Skeletal muscle tissue (tissue), 3 donors: ENCODE measurements at regions not wholly inside any gene's neighbourhood (a gene's known extent, or its start where the extent isn't known, plus 50 kb on each side); places are given as distances from the start of the nearest gene placed in this dataset.

Source experiments
- H3K27ac ChIP-seq: one replicate; pipeline ENCODE4 v1.7.0; 2013; ENCODE audit warnings: mild to moderate bottlenecking, low read depth, low read length, inconsistent platforms
- H3K27me3 ChIP-seq, 3 donors: one replicate each; pipeline ENCODE4 v1.7.0; 2013; ENCODE audit warnings: low read length in 3 of 3; ENCODE audit not compliant: control insufficient read depth in 3 of 3, insufficient read depth in 3 of 3
- H3K36me3 ChIP-seq, 3 donors: one replicate each; pipeline ENCODE4 v1.7.0; 2013; ENCODE audit warnings: low read length in 3 of 3; ENCODE audit not compliant: control insufficient read depth in 3 of 3, insufficient read depth in 3 of 3
- H3K4me1 ChIP-seq, 3 donors: one replicate each; pipeline ENCODE4 v1.7.0; 2013; ENCODE audit warnings: low read length in 3 of 3, mild to moderate bottlenecking in 3 of 3; ENCODE audit not compliant: control insufficient read depth in 3 of 3, insufficient read depth in 3 of 3
- H3K4me3 ChIP-seq, 3 donors: one replicate each; pipeline ENCODE4 v1.7.0; 2013; ENCODE audit warnings: low read length in 3 of 3
- H3K9ac ChIP-seq, 3 donors: one replicate each; pipeline ENCODE4 v1.7.0; 2013; ENCODE audit warnings: low read length in 3 of 3, mild to moderate bottlenecking in 3 of 3, moderate library complexity in 2 of 3, low read depth in 1 of 3
- H3K9me3 ChIP-seq, 3 donors: one replicate each; pipeline ENCODE4 v1.7.0; 2013; ENCODE audit warnings: low read length in 3 of 3; ENCODE audit not compliant: control insufficient read depth in 3 of 3
- donor health status: Osteomylitis.

GRCh38 chr12:90407841-90408240, 547.1 kb downstream of the CCER1 start:
- Histone ChIP-seq H3K4me1 (no peaks in the 10 kb centered on the region), H3K4me3 (no peak overlapping the region), H3K27ac (no peak overlapping the region), H3K9me3 (no peaks in the 10 kb centered on the region), H3K36me3 (no peaks in the 10 kb centered on the region), H3K9ac (no peak overlapping the region), H3K27me3 (no peaks in the 10 kb centered on the region)

GRCh38 chr12:90404071-90404470, 550.9 kb downstream of the CCER1 start:
- Histone ChIP-seq H3K9me3 (no peaks in the 10 kb centered on the region), H3K36me3 (no peaks in the 10 kb centered on the region), H3K27me3 (no peaks in the 10 kb centered on the region), H3K4me1 (no peaks in the 10 kb centered on the region), H3K9ac (no peak overlapping the region), H3K27ac (no peak overlapping the region), H3K4me3 (no peak overlapping the region)

DNA sequence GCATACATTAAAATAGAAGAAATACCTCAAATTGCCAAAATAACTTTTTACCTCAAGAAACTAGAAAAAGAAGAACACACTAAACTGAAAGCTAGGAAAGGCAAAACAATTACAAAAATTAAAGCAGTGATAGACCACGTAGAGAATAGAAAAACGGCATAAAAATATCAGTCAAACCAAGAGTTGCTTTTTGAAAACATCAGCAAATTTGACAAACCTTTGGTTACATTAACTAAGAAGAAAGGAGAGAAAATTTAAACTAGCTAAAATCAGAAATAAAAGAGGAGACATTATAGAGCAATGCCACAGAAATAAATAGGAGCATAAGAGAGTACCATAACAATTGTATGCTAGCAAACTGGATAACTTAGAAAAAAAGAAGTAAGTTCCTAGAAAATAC, 553.8 kb downstream of the CCER1 start:
- no peak overlapping the region for H3K9ac ChIP-seq
- H3K4me1 ChIP-seq, result no peaks in the 10 kb centered on the region
- H3K27ac ChIP-seq, result no peak overlapping the region
- no peaks in the 10 kb centered on the region for H3K27me3 ChIP-seq
- H3K9me3 ChIP-seq, result peaks cover 0 to under 1% (median 0%) of the 10 kb centered on the region in 3 donors
- H3K4me3 ChIP-seq, result no peak overlapping the region
- no peaks in the 10 kb centered on the region for H3K36me3 ChIP-seq

DNA sequence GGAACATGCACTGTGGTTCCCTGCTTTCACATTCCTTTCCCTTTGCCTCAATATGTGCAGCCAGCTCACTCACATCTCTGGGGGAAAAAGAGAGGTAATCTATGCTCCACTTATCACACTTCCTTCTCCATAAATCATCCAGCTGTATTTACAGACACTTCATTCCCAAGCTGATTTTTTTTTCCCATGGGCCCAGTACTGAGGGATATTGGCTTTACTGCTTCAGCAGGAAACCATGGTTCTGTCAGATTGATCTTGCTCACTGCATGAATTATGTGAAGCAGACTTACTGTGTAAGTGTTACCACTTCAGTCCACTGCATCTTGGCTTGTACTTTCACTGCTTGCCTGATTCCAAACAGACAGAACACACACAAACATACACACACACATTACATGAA, 555.6 kb downstream of the CCER1 start:
- H3K27me3 ChIP-seq, result no peaks in the 10 kb centered on the region
- no peak overlapping the region for H3K27ac ChIP-seq
- H3K9ac ChIP-seq, result no peak overlapping the region
- H3K4me1 ChIP-seq, result no peaks in the 10 kb centered on the region
- peaks cover 0 to 3% (median 0%) of the 10 kb centered on the region in 3 donors for H3K9me3 ChIP-seq
- no peaks in the 10 kb centered on the region for H3K36me3 ChIP-seq
- no peak overlapping the region for H3K4me3 ChIP-seq

GRCh38 chr12:90398285-90398836, 556.6 kb downstream of the CCER1 start:
- H3K27ac ChIP-seq, result no peak overlapping the region
- H3K36me3 ChIP-seq, result no peaks in the 10 kb centered on the region
- H3K9me3 ChIP-seq, result peaks cover 0 to 3% (median 0%) of the 10 kb centered on the region in 3 donors
- no peak overlapping the region for H3K9ac ChIP-seq
- H3K4me1 ChIP-seq, result no peaks in the 10 kb centered on the region
- H3K4me3 ChIP-seq, result no peak overlapping the region
- no peaks in the 10 kb centered on the region for H3K27me3 ChIP-seq

DNA sequence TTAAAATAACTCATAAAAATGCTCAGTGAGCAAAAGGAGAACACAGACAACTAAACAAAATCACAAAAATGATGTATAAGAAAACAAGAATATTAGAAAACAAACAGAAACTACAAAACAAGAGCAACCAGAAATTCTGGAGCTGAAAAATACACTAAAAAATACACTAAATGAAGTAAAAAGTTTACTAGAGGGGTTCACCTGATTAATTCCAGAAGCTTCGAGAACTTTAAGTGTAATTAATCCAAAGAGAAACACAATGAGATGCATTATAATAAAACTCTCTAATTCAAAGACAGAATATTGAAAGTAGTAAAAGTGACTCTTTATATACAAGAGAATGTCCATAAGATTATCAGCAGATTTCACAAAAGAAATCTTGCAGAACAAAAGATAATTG, 558.4 kb downstream of the CCER1 start:
- Histone ChIP-seq H3K4me1 (no peaks in the 10 kb centered on the region), H3K36me3 (no peaks in the 10 kb centered on the region), H3K9me3 (peaks cover 0 to 3% (median 0%) of the 10 kb centered on the region in 3 donors), H3K9ac (no peak overlapping the region), H3K4me3 (no peak overlapping the region), H3K27ac (no peak overlapping the region), H3K27me3 (no peaks in the 10 kb centered on the region)

- Histone ChIP-seq H3K36me3 (no peaks in the 10 kb centered on the region), H3K27ac (no peak overlapping the region), H3K4me1 (no peaks in the 10 kb centered on the region), H3K9me3 (peaks cover 0 to 3% (median 0%) of the 10 kb centered on the region in 3 donors), H3K4me3 (no peak overlapping the region), H3K9ac (no peak overlapping the region), H3K27me3 (no peaks in the 10 kb centered on the region)
Observed at GRCh38 chr12:90393652-90394051, 561.3 kb downstream of the CCER1 start.

- Histone ChIP-seq H3K9ac (no peak overlapping the region), H3K9me3 (peaks cover 0 to 3% (median 0%) of the 10 kb centered on the region in 3 donors), H3K4me1 (no peaks in the 10 kb centered on the region), H3K27me3 (no peaks in the 10 kb centered on the region), H3K4me3 (no peak overlapping the region), H3K27ac (no peak overlapping the region), H3K36me3 (no peaks in the 10 kb centered on the region)
Observed at GRCh38 chr12:90393089-90393488, 561.9 kb downstream of the CCER1 start.

DNA sequence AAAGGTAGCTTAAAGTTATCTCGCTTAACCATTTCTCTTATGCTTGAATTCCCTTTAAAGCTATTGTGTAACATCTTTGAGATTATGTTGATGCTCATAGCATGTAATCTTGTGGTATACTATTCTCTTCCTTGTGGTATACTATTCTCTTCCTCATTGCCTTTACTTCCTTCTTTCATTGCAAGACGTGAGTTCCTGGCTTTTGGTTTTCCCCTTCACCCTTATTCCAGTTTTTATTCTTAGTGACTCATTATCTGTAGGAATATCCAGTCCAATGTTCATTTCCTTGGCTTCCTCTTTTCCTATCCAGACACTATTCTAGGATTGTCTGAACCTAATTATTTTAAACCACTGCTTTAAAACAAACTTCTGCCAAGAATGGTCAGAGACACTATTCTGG, 564.0 kb downstream of the CCER1 start:
- H3K9me3 ChIP-seq, result peaks cover 0 to under 1% (median 0%) of the 10 kb centered on the region in 3 donors
- no peaks in the 10 kb centered on the region for H3K4me1 ChIP-seq
- H3K27ac ChIP-seq, result no peak overlapping the region
- no peaks in the 10 kb centered on the region for H3K36me3 ChIP-seq
- no peak overlapping the region for H3K9ac ChIP-seq
- no peaks in the 10 kb centered on the region for H3K27me3 ChIP-seq
- H3K4me3 ChIP-seq, result no peak overlapping the region

- Histone ChIP-seq H3K27me3 (no peaks in the 10 kb centered on the region), H3K9me3 (no peaks in the 10 kb centered on the region), H3K27ac (no peak overlapping the region), H3K4me1 (peaks cover 0 to 2% (median 0%) of the 10 kb centered on the region in 3 donors), H3K4me3 (no peak overlapping the region), H3K36me3 (no peaks in the 10 kb centered on the region), H3K9ac (no peak overlapping the region)
Observed at GRCh38 chr12:90368081-90368480, 586.9 kb downstream of the CCER1 start.
